OCI-LY7 (cell line): ENCODE measurements at regions not wholly inside any gene's neighbourhood (a gene's known extent, or its start where the extent isn't known, plus 50 kb on each side); places are given as distances from the start of the nearest gene placed in this dataset.

Experiments
- BruUV-seq: library from RNA; stranded (reverse); fragments of 400-500 nt; replicated peaks from 2 replicates; lab custom pipeline; 2021; lab: Mats Ljungman, UMichigan
- CTCF ChIA-PET: fragments of 300-600 bp; sonication (Branson Sonifier 250); formaldehyde crosslinking; loops from one replicate; lab custom pipeline; 2022; ENCODE audit warnings: antibody characterized with exemption; ENCODE audit not compliant: unreplicated experiment; lab: Charles Lee
- POLR2A ChIA-PET: fragments of 300-600 bp; sonication (Branson Sonifier 250); formaldehyde crosslinking; loops from one replicate; lab custom pipeline; 2022; ENCODE audit warnings: antibody characterized with exemption; lab: Charles Lee
- DNase-seq: peaks from one replicate; pipeline ENCODE4 v3.0.0-alpha.2; 2015; ENCODE audit warnings: low spot score
- H2AFZ ChIP-seq: fragments of 200-600 bp; sonication (generic), shearing (Covaris generic); 2 replicates; pipeline ENCODE4 v1.6.1; 2014; ENCODE audit warnings: mild to moderate bottlenecking, antibody characterized with exemption, low read length, moderate library complexity
- H3K27ac ChIP-seq: fragments of 200-600 bp; sonication (generic); 2 replicates; pipeline ENCODE4 v1.5.1; 2014; ENCODE audit warnings: mixed run types, low read depth, mild to moderate bottlenecking, moderate library complexity, low read length, inconsistent platforms; ENCODE audit not compliant: poor library complexity, severe bottlenecking
- H3K36me3 ChIP-seq: fragments of 200-600 bp; sonication (generic); 2 replicates; pipeline ENCODE4 v1.6.1; 2014; ENCODE audit warnings: mild to moderate bottlenecking, antibody characterized with exemption, low read length, moderate library complexity, mixed read lengths; ENCODE audit not compliant: insufficient read depth
- H3K4me1 ChIP-seq: fragments of 200-600 bp; sonication (generic); 2 replicates; pipeline ENCODE4 v1.5.1; 2014; ENCODE audit warnings: mild to moderate bottlenecking, low read length; ENCODE audit not compliant: insufficient read depth, poor library complexity, severe bottlenecking
- H3K4me2 ChIP-seq: fragments of 200-600 bp; sonication (generic); 2 replicates; pipeline ENCODE4 v1.6.1; 2014; ENCODE audit warnings: mild to moderate bottlenecking, low read length
- H3K4me3 ChIP-seq: fragments of 200-600 bp; sonication (generic); 2 replicates; pipeline ENCODE4 v1.5.1; 2014; ENCODE audit warnings: mild to moderate bottlenecking, low read depth, low read length; ENCODE audit not compliant: poor library complexity, severe bottlenecking
- H3K79me2 ChIP-seq: fragments of 200-600 bp; sonication (generic); 2 replicates; pipeline ENCODE4 v1.6.1; 2016; ENCODE audit warnings: low read depth, mild to moderate bottlenecking, low read length, moderate library complexity, mixed read lengths; ENCODE audit not compliant: insufficient read depth
- H3K9me2 ChIP-seq: fragments of 200-600 bp; sonication (generic); 2 replicates; pipeline ENCODE4 v1.6.1; 2016; ENCODE audit warnings: mild to moderate bottlenecking, low read length, mixed read lengths; ENCODE audit not compliant: insufficient read depth
- H3K9me3 ChIP-seq: fragments of 200-600 bp; sonication (generic); 2 replicates; pipeline ENCODE4 v1.6.1; 2014; ENCODE audit warnings: mild to moderate bottlenecking, mixed run types, low read length, mixed read lengths
- H4K20me1 ChIP-seq: fragments of 200-600 bp; sonication (generic); 2 replicates; pipeline ENCODE4 v1.6.1; 2014; ENCODE audit warnings: mild to moderate bottlenecking, antibody characterized with exemption, low read length, moderate library complexity, mixed read lengths; ENCODE audit not compliant: insufficient read depth
- EZH2phosphoT487 ChIP-seq: fragments of 200-600 bp; sonication (generic); IDR thresholded peaks from 2 replicates; pipeline ENCODE4 v1.6.1; 2018; ENCODE audit warnings: low read depth, borderline replicate concordance, mild to moderate bottlenecking, mixed run types, antibody characterized with exemption, low read length, moderate library complexity, mixed read lengths
- intact Hi-C: fragments of 100-400 bp; cut with micrococcal nuclease; formaldehyde crosslinking; loops from one replicate; pipeline ENCODE4 v1.10.0; 2022; ENCODE audit not compliant: unreplicated experiment
- TF ChIP-seq, protein P1 (sequence below): fragments of 200-600 bp; sonication (generic); conservative IDR thresholded peaks from 2 replicates; pipeline ENCODE4 v1.5.1; 2014; ENCODE audit warnings: mild to moderate bottlenecking, antibody characterized with exemption, low read length, moderate library complexity, mixed read lengths

DNA sequence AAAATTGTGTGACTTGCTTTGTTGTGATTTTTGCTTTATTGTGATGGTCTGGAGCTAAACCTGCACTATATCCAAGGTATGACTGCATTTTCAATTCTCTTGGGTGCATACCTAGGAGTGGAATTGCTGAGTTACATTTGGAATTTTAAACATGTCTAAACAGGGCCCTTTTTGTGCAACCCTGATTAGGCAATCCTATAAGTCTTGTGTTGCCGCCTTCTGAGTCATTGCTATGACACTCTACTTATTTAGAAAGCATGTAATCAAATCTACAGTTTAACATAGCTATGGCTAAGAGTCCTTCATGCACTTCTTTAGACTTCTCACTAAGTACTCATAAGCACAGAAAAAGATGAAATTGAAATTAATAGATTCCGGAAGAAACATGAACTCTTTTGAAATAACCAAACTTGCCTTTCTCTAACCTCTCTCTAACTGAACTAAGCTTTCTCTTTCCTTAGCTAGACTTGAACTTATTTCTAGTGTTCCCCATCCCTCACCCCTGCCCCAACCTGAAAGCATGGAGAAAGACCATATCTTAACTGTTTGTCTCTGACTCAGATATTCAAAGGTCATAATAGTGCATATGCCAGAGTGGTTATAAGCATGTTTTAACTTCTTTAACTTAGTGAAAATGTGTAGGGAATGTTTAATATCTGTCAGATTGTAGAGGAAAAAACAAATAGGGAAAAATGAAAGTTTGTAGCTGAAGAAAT is 203.0 kb downstream of the SNAPC1 start:
- no peak overlapping the region for H3K27ac ChIP-seq
- H3K4me1 ChIP-seq = no peaks in the 10 kb centered on the region
- no peaks in the 10 kb centered on the region for H3K9me3 ChIP-seq
- no peak overlapping the region for H3K4me2 ChIP-seq
- BruUV-seq = no TSS peak
- no peak overlapping the region for H2AFZ ChIP-seq
- ChIA-PET CTCF (no interaction called here), POLR2A (interaction anchor here (0.6 to 0.8 kb wide), 2 partner anchors 65 to 1424 kb away, joined by 3 to 5 read pairs; no protein-coding TSS in a partner anchor)
- TF ChIP-seq, protein P1, sequence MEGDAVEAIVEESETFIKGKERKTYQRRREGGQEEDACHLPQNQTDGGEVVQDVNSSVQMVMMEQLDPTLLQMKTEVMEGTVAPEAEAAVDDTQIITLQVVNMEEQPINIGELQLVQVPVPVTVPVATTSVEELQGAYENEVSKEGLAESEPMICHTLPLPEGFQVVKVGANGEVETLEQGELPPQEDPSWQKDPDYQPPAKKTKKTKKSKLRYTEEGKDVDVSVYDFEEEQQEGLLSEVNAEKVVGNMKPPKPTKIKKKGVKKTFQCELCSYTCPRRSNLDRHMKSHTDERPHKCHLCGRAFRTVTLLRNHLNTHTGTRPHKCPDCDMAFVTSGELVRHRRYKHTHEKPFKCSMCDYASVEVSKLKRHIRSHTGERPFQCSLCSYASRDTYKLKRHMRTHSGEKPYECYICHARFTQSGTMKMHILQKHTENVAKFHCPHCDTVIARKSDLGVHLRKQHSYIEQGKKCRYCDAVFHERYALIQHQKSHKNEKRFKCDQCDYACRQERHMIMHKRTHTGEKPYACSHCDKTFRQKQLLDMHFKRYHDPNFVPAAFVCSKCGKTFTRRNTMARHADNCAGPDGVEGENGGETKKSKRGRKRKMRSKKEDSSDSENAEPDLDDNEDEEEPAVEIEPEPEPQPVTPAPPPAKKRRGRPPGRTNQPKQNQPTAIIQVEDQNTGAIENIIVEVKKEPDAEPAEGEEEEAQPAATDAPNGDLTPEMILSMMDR = no peak
- no peak for TF ChIP-seq EZH2phosphoT487
- H3K9me2 ChIP-seq = no peaks in the 10 kb centered on the region
- H4K20me1 ChIP-seq = no peaks in the 10 kb centered on the region
- no peaks in the 10 kb centered on the region for H3K36me3 ChIP-seq
- no peak for DNase-seq
- intact Hi-C loops = no loop called here
- H3K4me3 ChIP-seq = no peak overlapping the region
- H3K79me2 ChIP-seq = no peaks in the 10 kb centered on the region

DNA sequence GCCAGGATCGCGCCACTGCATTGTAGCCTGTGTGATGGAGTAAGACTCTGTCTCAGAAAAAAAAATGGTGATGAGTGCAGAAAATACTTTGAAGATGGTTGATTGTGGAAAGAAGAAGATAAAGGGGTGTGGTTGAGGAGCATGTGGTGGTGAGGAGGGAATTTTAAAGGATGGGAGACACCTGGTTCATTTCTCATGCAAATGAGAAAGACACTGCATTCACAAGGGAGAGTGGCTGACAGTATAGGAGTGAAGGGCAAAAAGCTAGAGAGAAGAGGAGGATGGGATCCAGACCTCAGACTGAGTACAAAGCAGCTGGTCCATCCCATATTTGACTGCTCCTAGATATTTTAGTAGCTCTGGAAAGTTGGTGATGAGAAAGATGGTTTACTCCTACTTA is 206.0 kb downstream of the SNAPC1 start:
- H3K4me2 ChIP-seq = no peak overlapping the region
- no peaks in the 10 kb centered on the region for H3K9me3 ChIP-seq
- POLR2A ChIA-PET = no interaction called here
- intact Hi-C loops = no loop called here
- H4K20me1 ChIP-seq = no peaks in the 10 kb centered on the region
- DNase-seq = no peak
- BruUV-seq = no TSS peak
- no peaks in the 10 kb centered on the region for H3K79me2 ChIP-seq
- TF ChIP-seq EZH2phosphoT487 = no peak
- TF ChIP-seq, protein P1 = no peak
- no peak overlapping the region for H3K27ac ChIP-seq
- H3K9me2 ChIP-seq = no peaks in the 10 kb centered on the region
- H3K4me1 ChIP-seq = no peaks in the 10 kb centered on the region
- no peak overlapping the region for H3K4me3 ChIP-seq
- H3K36me3 ChIP-seq = no peaks in the 10 kb centered on the region
- CTCF ChIA-PET = no interaction called here
- H2AFZ ChIP-seq = no peak overlapping the region

DNA sequence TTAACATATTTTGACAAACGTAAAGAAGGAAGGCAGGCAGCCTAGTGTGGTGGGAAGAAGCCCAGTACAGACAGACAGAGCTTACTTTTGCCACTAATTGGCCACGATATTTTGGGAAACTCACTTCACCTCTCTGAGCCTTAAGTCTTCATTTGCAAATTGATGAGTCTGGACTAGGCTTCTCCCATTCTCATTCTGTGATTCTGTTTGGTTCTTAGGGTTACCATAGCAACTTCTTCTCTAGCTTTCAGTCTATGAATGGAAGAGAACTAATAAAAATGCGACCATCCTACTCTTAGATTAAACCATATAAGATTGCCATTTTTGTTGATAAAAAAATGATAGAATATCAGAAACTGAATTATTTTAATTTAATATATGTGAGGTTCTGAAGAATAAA is 210.5 kb downstream of the SNAPC1 start:
- TF ChIP-seq, protein P1 = no peak
- H3K4me2 ChIP-seq = no peak overlapping the region
- no peaks in the 10 kb centered on the region for H3K36me3 ChIP-seq
- POLR2A ChIA-PET = no interaction called here
- no peak overlapping the region for H2AFZ ChIP-seq
- H3K9me2 ChIP-seq = no peaks in the 10 kb centered on the region
- H3K79me2 ChIP-seq = no peaks in the 10 kb centered on the region
- no peak overlapping the region for H3K4me3 ChIP-seq
- no peak overlapping the region for H3K27ac ChIP-seq
- CTCF ChIA-PET = no interaction called here
- no TSS peak for BruUV-seq
- H4K20me1 ChIP-seq = no peaks in the 10 kb centered on the region
- DNase-seq = no peak
- intact Hi-C loops = no loop called here
- H3K9me3 ChIP-seq = no peaks in the 10 kb centered on the region
- H3K4me1 ChIP-seq = no peaks in the 10 kb centered on the region
